Memory B cell (primary cell): ENCODE measurements at regions not wholly inside any gene's neighbourhood (a gene's known extent, or its start where the extent isn't known, plus 50 kb on each side); places are given as distances from the start of the nearest gene placed in this dataset.

Source experiments
- ATAC-seq: fragments of 150-1000 bp; cut with Tn5 transposase; 2 replicates; pipeline ENCODE4 v1.10.0; 2021; ENCODE audit warnings: low read depth, mild to moderate bottlenecking, moderate library complexity
- DNase-seq, 2 donors: peaks; one replicate each; pipeline ENCODE4 v3.0.0; 2022; ENCODE audit warnings: low spot score in 2 of 2
- H3K27ac Mint-ChIP-seq: one replicate; pipeline ENCODE4 v1.8.0; 2022; ENCODE audit warnings: mild to moderate bottlenecking, moderate library complexity, mixed read lengths
- H3K27me3 Mint-ChIP-seq: one replicate; pipeline ENCODE4 v1.8.0; 2022; ENCODE audit warnings: mixed read lengths
- H3K36me3 Mint-ChIP-seq: one replicate; pipeline ENCODE4 v1.8.0; 2022; ENCODE audit warnings: mild to moderate bottlenecking, mixed read lengths
- H3K4me1 Mint-ChIP-seq: one replicate; pipeline ENCODE4 v1.8.0; 2022; ENCODE audit warnings: mixed read lengths
- H3K4me3 Mint-ChIP-seq: one replicate; pipeline ENCODE4 v1.8.0; 2022; ENCODE audit warnings: mild to moderate bottlenecking, moderate library complexity, mixed read lengths
- H3K9me3 Mint-ChIP-seq: one replicate; pipeline ENCODE4 v1.8.0; 2022; ENCODE audit warnings: mixed read lengths

- Mint-ChIP-seq H3K9me3 (peaks cover 7% of the 10 kb centered on the region), H3K27me3 (peaks cover 3% of the 10 kb centered on the region), H3K36me3 (no peaks in the 10 kb centered on the region), H3K4me1 (no peaks in the 10 kb centered on the region), H3K27ac (no peak overlapping the region), H3K4me3 (no peak overlapping the region)
- ATAC-seq (no peak), DNase-seq (no peak)
These were observed 194.6 kb upstream of the CARD18 start for GRCh38 chr11:105334025-105334714.

- H3K36me3 Mint-ChIP-seq: no peaks in the 10 kb centered on the region
- peaks cover 7% of the 10 kb centered on the region for H3K9me3 Mint-ChIP-seq
These were observed 193.6 kb upstream of the CARD18 start for GRCh38 chr11:105333153-105333552.

GRCh38 chr11:105332171-105332570 lies 192.6 kb upstream of the CARD18 start:
- H3K27me3 Mint-ChIP-seq: peaks cover 3% of the 10 kb centered on the region
- no peak overlapping the region for H3K27ac Mint-ChIP-seq
- H3K4me1 Mint-ChIP-seq: no peaks in the 10 kb centered on the region
- H3K9me3 Mint-ChIP-seq: peaks cover 5% of the 10 kb centered on the region
- no peak overlapping the region for H3K4me3 Mint-ChIP-seq
- DNase-seq (no peak), ATAC-seq (no peak)
- H3K36me3 Mint-ChIP-seq: no peaks in the 10 kb centered on the region

More at GRCh38 chr11:105333153-105333552, 193.6 kb upstream of the CARD18 start:
- ATAC-seq (no peak), DNase-seq (no peak)
- H3K27ac Mint-ChIP-seq: no peak overlapping the region
- H3K27me3 Mint-ChIP-seq: peaks cover 3% of the 10 kb centered on the region
- no peak overlapping the region for H3K4me3 Mint-ChIP-seq
- no peaks in the 10 kb centered on the region for H3K4me1 Mint-ChIP-seq

GRCh38 chr11:105328061-105328460 lies 188.5 kb upstream of the CARD18 start:
- Mint-ChIP-seq H3K9me3 (peaks cover 3% of the 10 kb centered on the region), H3K36me3 (no peaks in the 10 kb centered on the region), H3K4me3 (no peak overlapping the region), H3K27ac (no peak overlapping the region), H3K27me3 (peaks cover 7% of the 10 kb centered on the region), H3K4me1 (no peaks in the 10 kb centered on the region)
- ATAC-seq (no peak), DNase-seq (no peak)

- Mint-ChIP-seq H3K4me3 (no peak overlapping the region), H3K27me3 (peaks cover 4% of the 10 kb centered on the region), H3K27ac (no peak overlapping the region), H3K36me3 (no peaks in the 10 kb centered on the region), H3K9me3 (no peaks in the 10 kb centered on the region), H3K4me1 (no peaks in the 10 kb centered on the region)
- no peak for ATAC-seq
- no peak for DNase-seq
These were observed 184.6 kb upstream of the CARD18 start for GRCh38 chr11:105324156-105324555.

GRCh38 chr11:105321696-105322095 lies 182.1 kb upstream of the CARD18 start:
- Mint-ChIP-seq H3K27me3 (peaks cover 4% of the 10 kb centered on the region), H3K4me3 (no peak overlapping the region), H3K9me3 (no peaks in the 10 kb centered on the region), H3K27ac (no peak overlapping the region), H3K4me1 (no peaks in the 10 kb centered on the region), H3K36me3 (no peaks in the 10 kb centered on the region)
- DNase-seq (no peak), ATAC-seq (no peak)

GRCh38 chr11:105315287-105315686 lies 175.7 kb upstream of the CARD18 start:
- Mint-ChIP-seq H3K36me3 (no peaks in the 10 kb centered on the region), H3K27ac (no peak overlapping the region), H3K27me3 (no peaks in the 10 kb centered on the region), H3K4me3 (no peak overlapping the region), H3K4me1 (no peaks in the 10 kb centered on the region), H3K9me3 (no peaks in the 10 kb centered on the region)
- DNase-seq: no peak
- no peak for ATAC-seq

GRCh38 chr11:105312266-105312665 lies 172.7 kb upstream of the CARD18 start:
- Mint-ChIP-seq H3K4me3 (no peak overlapping the region), H3K27ac (no peak overlapping the region), H3K36me3 (no peaks in the 10 kb centered on the region), H3K4me1 (no peaks in the 10 kb centered on the region), H3K27me3 (no peaks in the 10 kb centered on the region), H3K9me3 (no peaks in the 10 kb centered on the region)
- ATAC-seq: no peak
- no peak for DNase-seq

GRCh38 chr11:105298630-105299029 lies 159.1 kb upstream of the CARD18 start:
- no peaks in the 10 kb centered on the region for H3K4me1 Mint-ChIP-seq
- ATAC-seq (no peak), DNase-seq (no peak)
- H3K27ac Mint-ChIP-seq: no peak overlapping the region
- H3K9me3 Mint-ChIP-seq: peaks cover 3% of the 10 kb centered on the region
- H3K27me3 Mint-ChIP-seq: peaks cover 1% of the 10 kb centered on the region
- no peaks in the 10 kb centered on the region for H3K36me3 Mint-ChIP-seq
- no peak overlapping the region for H3K4me3 Mint-ChIP-seq

GRCh38 chr11:105298174-105298573 lies 158.6 kb upstream of the CARD18 start:
- ATAC-seq (no peak), DNase-seq (no peak)
- Mint-ChIP-seq H3K36me3 (no peaks in the 10 kb centered on the region), H3K4me3 (no peak overlapping the region), H3K9me3 (peaks cover 5% of the 10 kb centered on the region), H3K4me1 (no peaks in the 10 kb centered on the region), H3K27me3 (peaks cover 1% of the 10 kb centered on the region), H3K27ac (no peak overlapping the region)

GRCh38 chr11:105297463-105297862 lies 157.9 kb upstream of the CARD18 start:
- H3K9me3 Mint-ChIP-seq: peaks cover 5% of the 10 kb centered on the region
- no peak overlapping the region for H3K4me3 Mint-ChIP-seq
- DNase-seq: no peak
- no peak for ATAC-seq
- no peak overlapping the region for H3K27ac Mint-ChIP-seq
- no peaks in the 10 kb centered on the region for H3K36me3 Mint-ChIP-seq
- no peaks in the 10 kb centered on the region for H3K4me1 Mint-ChIP-seq
- H3K27me3 Mint-ChIP-seq: peaks cover 1% of the 10 kb centered on the region

GRCh38 chr11:105296806-105297205 lies 157.2 kb upstream of the CARD18 start:
- no peak overlapping the region for H3K27ac Mint-ChIP-seq
- DNase-seq: no peak
- peaks cover 1% of the 10 kb centered on the region for H3K27me3 Mint-ChIP-seq
- H3K4me1 Mint-ChIP-seq: no peaks in the 10 kb centered on the region
- peaks cover 5% of the 10 kb centered on the region for H3K9me3 Mint-ChIP-seq
- H3K4me3 Mint-ChIP-seq: no peak overlapping the region
- no peak for ATAC-seq
- no peaks in the 10 kb centered on the region for H3K36me3 Mint-ChIP-seq

- DNase-seq (no peak), ATAC-seq (no peak)
- Mint-ChIP-seq H3K27ac (no peak overlapping the region), H3K27me3 (peaks cover 1% of the 10 kb centered on the region), H3K4me1 (no peaks in the 10 kb centered on the region), H3K4me3 (no peak overlapping the region), H3K9me3 (peaks cover 5% of the 10 kb centered on the region), H3K36me3 (no peaks in the 10 kb centered on the region)
These were observed 156.8 kb upstream of the CARD18 start for GRCh38 chr11:105296386-105296785.

GRCh38 chr11:105282658-105283057 lies 143.1 kb upstream of the CARD18 start:
- H3K36me3 Mint-ChIP-seq: no peaks in the 10 kb centered on the region
- DNase-seq (no peak), ATAC-seq (no peak)
- peaks cover 6% of the 10 kb centered on the region for H3K27me3 Mint-ChIP-seq
- H3K4me1 Mint-ChIP-seq: no peaks in the 10 kb centered on the region
- H3K9me3 Mint-ChIP-seq: no peaks in the 10 kb centered on the region
- no peak overlapping the region for H3K27ac Mint-ChIP-seq
- no peak overlapping the region for H3K4me3 Mint-ChIP-seq

GRCh38 chr11:105274631-105275030 lies 135.1 kb upstream of the CARD18 start:
- Mint-ChIP-seq H3K36me3 (no peaks in the 10 kb centered on the region), H3K4me3 (no peak overlapping the region), H3K9me3 (no peaks in the 10 kb centered on the region), H3K4me1 (no peaks in the 10 kb centered on the region), H3K27me3 (no peaks in the 10 kb centered on the region), H3K27ac (no peak overlapping the region)
- ATAC-seq: no peak
- no peak for DNase-seq
